ENCODE measurements at regions not wholly inside any gene's neighbourhood (a gene's known extent, or its start where the extent isn't known, plus 50 kb on each side); places are given as distances from the start of the nearest gene placed in this dataset.

DNA sequence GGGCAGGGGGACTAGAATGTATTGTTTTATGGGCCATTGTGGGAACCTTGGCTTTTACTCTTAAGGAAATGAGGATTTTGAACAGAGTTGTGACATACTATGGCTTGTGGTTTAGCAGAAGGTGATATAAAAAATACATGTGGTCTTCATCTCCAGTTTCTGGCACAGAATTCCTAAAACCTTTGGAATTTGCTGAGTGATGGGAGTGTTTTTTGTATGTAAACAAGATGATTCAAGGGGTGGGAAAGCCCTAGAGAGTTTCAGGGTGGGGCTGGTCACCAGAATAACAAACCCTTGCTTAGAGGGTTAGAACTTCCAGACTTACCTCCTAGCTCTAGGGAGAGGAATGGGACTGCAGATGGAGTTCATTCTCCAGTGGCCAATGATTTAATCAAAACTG lies 316.1 kb downstream of the PHKB start:
- no peak for DNase-seq (ENCODE audit: low read depth)
- no peak overlapping the region for H3K4me3 ChIP-seq (ENCODE audit: low read depth, low read length)
- TF ChIP-seq, protein P1, sequence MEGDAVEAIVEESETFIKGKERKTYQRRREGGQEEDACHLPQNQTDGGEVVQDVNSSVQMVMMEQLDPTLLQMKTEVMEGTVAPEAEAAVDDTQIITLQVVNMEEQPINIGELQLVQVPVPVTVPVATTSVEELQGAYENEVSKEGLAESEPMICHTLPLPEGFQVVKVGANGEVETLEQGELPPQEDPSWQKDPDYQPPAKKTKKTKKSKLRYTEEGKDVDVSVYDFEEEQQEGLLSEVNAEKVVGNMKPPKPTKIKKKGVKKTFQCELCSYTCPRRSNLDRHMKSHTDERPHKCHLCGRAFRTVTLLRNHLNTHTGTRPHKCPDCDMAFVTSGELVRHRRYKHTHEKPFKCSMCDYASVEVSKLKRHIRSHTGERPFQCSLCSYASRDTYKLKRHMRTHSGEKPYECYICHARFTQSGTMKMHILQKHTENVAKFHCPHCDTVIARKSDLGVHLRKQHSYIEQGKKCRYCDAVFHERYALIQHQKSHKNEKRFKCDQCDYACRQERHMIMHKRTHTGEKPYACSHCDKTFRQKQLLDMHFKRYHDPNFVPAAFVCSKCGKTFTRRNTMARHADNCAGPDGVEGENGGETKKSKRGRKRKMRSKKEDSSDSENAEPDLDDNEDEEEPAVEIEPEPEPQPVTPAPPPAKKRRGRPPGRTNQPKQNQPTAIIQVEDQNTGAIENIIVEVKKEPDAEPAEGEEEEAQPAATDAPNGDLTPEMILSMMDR (IDR thresholded peaks at IDR 0.05; ENCODE audit: control insufficient read depth, extremely low read depth, insufficient read depth), result no peak

DNA sequence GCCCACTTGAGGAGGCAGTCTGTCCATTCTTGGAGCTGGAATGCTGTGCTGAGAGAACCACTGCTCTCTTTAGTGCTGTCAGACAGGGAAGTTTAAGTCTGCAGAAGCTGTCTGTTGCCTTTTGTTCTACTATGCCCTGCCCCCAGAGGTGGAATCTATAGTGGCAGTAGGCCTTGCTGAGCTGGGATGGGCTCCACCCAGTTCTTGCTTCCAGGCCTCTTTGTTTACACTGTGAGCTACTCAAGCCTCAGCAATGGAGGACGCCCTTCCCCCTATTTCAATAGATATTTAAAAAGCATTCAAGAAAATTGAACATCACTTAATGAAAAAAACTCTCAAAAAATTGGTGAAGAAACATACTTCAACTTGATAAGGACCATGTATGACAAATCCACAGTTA lies 313.5 kb downstream of the PHKB start:
- H3K4me3 ChIP-seq (ENCODE audit: low read depth, low read length), result no peak overlapping the region
- TF ChIP-seq, protein P1 (IDR thresholded peaks at IDR 0.05; ENCODE audit: control insufficient read depth, extremely low read depth, insufficient read depth), result peak; percentile 25
- peak; percentile 39 for DNase-seq (ENCODE audit: low read depth)

DNA sequence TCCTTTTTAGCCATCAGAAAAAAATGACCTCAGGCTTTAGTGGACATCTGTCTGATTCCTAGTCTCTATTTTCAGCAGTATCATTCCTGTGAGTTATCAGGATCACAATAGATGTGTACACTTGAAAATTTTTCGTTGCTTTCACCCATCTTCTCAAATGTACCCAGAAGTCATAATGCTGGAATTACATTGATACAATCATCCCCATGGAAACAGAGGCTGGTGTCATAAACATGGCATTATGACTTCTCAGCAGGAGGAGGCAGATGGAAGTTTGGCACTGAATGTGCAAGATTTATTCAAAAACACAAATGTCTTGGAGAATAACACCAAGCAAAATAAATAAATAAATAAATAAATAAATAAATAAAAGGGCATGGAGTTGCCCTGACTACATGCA lies 292.5 kb downstream of the PHKB start:
- TF ChIP-seq, protein P1 (IDR thresholded peaks at IDR 0.05; ENCODE audit: control insufficient read depth, extremely low read depth, insufficient read depth), result no peak
- DNase-seq (ENCODE audit: low read depth), result no peak
- no peak overlapping the region for H3K4me3 ChIP-seq (ENCODE audit: low read depth, low read length)

Measured in LNCaP clone FGC (cell line).